ENCODE measurements at regions not wholly inside any gene's neighbourhood (a gene's known extent, or its start where the extent isn't known, plus 50 kb on each side); places are given as distances from the start of the nearest gene placed in this dataset.

DNA sequence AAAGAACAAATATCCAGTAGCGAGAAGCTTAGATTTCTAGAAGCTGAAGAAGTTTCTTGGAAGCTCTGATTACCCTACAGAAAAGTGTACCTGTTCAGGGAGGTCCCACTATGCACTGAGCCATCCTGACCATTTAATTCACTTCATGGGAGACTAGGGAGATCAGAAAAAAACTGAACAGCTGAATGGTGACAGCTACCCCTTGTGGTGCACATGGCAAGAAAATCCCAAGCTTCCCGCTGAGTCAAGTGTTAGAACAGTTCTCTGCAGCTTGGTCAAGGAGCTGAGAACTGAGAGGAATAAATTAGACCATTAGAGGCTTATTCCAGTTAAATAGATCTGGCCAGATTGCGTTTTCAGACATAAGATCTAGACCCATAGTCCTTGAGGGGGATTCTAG lies 197.2 kb upstream of the VEPH1 start:
- no peak for DNase-seq

- DNase-seq: no peak
Observed at GRCh38 chr3:157695586-157695985, 192.4 kb upstream of the VEPH1 start.

- DNase-seq: no peak
Observed at GRCh38 chr3:157695103-157695502, 191.9 kb upstream of the VEPH1 start.

DNA sequence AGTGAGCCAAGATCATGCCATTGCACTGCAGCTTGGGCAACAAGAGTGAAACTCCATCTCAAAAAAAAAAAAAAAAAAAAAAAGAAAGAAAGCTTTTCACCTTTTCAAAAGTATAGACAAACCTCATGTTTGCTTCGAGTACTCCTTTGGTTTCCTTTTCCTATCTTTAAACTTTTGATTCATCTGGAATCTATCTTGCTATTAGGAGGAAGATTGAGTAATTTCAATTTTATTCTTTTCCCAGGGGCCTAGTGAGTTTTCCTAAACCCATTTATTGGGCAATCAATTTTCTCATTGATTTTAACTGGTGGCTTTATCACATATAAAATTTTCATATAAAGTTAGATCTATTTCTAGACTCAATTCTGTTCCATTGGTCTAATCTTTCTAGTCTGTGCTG lies 190.5 kb upstream of the VEPH1 start:
- no peak for DNase-seq

DNA sequence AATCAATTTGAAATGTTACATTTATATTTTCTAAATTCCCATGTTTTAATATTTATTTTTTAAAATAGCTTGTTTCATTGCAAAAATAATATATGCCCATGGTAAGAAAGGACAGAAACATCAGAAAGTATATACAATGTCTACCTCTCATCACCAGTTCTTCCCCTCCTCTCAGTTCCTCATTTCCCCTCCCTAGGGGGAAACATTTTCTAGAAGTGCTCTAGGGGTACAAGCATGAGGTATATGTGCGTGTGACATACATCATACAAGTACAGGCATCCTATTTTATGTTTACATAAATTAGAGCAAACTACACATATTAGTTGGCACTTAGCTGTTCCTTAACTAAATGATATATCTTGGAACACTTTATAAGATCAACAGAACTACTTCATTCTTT lies 189.3 kb upstream of the VEPH1 start:
- DNase-seq: no peak

GRCh38 chr3:157683668-157684067 lies 180.5 kb upstream of the VEPH1 start:
- no peak for DNase-seq

- DNase-seq: no peak
Observed at GRCh38 chr3:157672061-157672460, 168.8 kb upstream of the VEPH1 start.

GRCh38 chr3:157671656-157672055 lies 168.4 kb upstream of the VEPH1 start:
- DNase-seq: no peak

DNA sequence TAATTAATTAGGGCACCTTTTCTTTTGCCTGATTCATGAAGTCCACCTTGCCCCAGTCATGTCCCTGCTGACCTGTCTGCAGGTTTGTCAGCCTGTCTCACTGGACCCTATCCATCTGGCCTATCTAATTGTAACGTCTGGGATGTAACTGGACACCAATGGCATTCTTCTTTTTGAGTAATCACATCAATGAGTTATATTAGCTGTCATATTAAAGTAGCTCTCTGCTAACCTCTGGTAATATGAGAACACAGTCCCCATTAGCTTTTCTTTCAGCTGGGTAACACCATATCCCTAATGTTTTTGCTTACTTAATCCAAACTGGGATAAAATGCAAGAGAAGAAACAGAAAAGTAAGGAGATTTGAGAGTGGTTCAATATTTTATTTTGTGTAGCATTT lies 166.2 kb upstream of the VEPH1 start:
- no peak for DNase-seq

DNA sequence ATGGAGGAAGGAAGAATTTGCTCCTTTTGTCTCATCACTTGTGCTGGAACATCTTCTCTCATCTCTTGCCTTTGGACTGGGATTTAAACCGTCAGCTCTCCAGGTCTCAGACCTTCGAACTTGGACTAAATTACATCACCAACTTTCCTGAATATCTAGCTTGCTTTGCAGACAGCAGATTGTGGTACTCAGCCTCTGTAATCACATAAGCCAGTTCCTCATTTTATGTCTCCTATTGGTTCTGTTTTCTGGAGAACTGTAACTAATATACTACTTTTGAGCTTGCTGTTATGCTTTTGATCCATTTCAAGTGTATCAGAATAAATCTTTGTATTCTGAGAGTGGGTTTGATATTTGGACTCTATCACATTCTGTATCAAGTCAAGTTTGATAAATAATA lies 164.3 kb upstream of the VEPH1 start:
- no peak for DNase-seq

DNA sequence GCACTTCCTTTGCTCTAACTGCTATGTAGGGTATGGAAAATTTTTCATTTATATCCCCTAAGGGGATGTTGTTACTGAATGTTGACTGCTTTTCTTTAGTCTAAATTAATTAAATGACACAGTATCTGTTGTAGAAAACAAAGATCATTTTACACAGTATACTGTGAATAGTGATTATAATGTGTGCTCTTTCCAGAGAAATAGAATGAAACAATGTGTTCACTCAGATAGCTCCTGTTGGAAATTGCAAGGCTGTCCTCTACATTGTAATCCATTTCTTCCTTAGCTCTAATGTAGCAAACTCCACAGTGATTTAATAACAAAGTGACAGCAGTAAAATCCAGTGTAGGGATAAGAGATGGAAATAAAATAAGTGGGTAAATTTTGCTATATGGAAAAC lies 159.0 kb upstream of the VEPH1 start:
- no peak for DNase-seq

DNA sequence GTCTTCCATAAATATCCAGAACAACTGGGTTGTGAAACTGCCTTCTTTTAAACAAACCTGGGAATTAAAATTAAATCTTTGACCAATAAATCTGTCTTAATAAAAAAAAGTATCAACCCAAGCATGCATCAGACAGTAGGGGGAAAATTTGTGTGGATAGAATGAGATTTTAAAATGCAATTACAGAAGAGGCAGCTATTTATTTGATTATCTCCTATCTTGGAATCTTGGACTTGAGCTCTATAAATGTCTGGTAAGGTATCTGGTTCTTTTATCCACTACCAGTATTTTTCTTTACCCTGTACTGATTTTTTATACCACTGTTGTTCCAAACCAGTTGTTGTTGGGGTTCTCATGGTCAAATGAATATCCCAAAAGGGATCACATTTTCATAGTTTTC lies 157.6 kb upstream of the VEPH1 start:
- DNase-seq: no peak

DNA sequence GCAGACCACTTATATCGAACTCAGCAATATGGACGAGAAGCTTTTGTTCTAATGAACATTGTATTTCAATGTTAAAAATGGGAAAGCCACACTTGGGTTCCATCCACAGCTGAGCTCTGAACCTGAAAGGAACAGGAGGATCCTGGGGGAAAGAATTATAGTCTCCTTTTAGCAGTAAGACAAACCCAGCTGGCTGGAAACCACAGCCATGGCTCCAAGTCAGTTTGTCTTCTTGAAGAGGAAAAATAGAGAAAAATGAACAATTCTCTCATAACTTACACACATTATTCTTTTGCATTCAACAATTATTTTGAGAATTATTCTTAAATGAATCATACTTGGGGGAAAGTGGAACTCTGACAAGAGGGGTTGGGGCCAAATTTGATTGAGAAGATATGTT lies 149.2 kb upstream of the VEPH1 start:
- no peak for DNase-seq

DNA sequence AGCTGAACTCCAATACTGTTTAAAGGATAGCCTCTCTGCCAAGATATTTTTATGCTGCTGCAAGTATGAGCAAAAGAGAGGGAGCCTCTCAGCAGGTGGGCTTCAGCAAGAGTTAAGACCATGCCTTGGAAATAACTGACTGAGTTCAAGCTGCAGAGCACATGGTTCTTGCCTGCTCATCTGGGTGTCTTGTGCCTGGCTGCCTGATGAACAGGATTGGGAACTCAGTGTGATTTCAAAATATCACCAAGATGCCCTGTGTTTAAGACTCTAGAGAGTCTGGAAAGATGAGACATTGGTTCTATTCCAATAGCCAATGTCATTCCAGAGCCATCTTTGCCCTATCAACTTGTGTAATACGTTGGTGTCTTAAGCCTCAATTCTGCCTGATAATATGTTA lies 147.5 kb upstream of the VEPH1 start:
- no peak for DNase-seq

DNA sequence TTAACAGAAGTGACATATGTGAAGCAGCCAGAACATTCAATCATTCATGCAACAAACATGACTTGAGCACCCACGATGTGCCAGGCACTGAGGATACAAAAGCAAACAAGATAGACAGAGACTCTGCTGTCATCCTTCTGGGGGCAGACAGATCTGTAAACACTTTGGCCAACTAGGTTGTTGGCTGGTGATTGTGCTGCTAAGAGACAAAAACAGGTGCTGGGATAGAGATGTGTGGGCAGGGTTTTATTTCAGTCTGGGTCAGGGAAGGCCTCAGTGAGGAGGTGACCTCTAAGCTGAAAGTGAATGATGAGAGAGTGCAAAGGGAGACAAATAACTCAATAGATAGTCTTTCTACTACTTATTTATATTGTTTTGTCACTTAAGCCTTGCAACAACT lies 147.0 kb upstream of the VEPH1 start:
- DNase-seq: no peak

DNA sequence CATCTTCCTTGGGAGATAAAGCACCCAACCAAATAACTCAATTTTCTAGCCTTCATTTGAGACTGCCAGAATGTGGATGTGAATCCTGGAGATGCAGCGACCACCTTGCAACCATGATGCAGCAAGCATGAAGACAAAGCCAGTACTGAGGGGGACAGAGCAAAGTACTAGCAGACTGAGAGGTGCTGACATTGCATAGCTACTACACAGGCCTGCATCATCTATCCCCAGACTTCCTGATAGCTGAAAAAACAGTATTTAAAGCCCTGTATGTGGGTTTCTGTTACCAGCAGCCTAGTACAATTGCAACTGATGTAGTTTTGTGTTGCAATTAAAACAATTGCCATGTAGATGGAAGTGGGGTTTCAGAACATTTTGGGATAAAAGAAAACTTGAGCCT lies 146.3 kb upstream of the VEPH1 start:
- no peak for DNase-seq

DNA sequence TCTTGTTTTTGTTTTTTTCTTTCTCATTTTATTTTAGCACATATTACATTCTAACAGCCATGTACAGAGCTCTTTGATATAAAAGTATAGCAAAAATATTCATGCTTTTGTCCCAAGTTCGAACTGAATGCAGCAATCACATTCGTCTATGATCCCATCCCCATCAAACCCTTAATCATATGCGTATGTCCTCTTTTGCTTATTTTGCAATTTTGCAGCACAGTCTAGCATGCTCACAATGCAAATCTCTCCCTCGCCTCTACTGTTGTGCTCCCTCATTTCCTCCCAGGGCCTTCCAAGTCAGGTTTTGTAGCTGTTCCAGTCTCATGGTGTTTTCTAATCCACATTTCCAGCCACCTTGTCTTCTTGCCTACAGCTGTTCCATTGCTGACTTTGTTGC lies 144.6 kb upstream of the VEPH1 start:
- DNase-seq: no peak

- no peak for DNase-seq
Observed at GRCh38 chr3:157639756-157640426, 136.7 kb upstream of the VEPH1 start.

DNA sequence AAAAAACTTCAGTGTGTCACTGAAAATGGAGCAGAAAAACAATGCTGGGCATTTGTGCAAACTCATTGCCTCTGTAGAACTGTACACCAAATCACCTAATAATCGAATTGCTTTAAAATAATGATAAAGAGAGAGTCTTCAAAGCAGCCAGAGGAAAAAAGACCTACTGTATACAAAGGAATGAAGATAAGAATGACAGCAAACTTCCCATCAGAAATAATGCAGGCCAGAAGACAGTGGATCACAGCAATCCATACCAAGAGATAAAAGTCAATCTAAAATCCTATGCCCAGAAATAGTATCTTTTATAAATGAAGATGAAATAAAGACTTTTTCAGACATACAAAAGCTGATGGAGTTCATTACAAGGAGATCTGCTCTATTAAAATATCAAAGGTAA lies 134.7 kb upstream of the VEPH1 start:
- no peak for DNase-seq

GRCh38 chr3:157633241-157633640 lies 130.0 kb upstream of the VEPH1 start:
- no peak for DNase-seq

GRCh38 chr3:157632075-157632474 lies 128.9 kb upstream of the VEPH1 start:
- no peak for DNase-seq

DNA sequence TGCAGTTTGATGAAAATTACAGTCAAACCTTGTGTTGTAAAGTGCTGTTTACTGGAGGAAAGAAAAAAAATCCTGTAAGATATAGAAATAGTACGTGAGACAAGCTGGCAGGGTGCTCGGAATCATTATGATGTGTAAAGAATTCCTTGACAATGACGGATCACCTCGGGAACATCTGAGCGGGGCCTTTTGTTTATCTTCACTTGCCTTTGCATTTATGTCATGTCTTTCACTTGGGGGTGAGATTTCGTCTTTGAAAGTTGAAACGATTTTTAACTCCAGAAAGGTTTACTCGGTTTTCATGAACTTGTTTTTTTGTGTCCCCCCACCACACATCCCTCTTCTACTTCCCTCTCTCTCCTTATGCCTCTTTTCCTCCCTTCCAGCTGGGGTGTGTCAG lies 128.3 kb upstream of the VEPH1 start:
- DNase-seq: no peak

DNA sequence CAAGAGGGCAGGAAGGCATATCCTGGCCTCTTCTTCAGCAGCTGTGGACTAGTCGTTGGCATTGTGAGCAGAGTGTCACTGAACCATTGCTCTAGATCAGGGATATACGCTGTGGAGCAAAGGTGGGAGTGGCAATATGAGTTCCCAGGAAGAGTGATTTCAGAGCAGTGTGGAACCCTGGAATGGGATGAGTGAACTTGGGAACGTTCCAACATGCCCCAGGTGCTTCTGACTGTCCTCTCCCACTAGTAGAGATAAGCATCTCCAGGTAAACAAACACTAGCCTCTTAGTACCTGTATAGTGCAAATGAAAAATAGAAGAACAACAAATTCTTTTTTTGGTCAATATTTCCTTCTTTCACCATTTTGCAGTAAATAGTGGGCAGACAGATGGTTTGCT lies 123.6 kb upstream of the VEPH1 start:
- DNase-seq: no peak

DNA sequence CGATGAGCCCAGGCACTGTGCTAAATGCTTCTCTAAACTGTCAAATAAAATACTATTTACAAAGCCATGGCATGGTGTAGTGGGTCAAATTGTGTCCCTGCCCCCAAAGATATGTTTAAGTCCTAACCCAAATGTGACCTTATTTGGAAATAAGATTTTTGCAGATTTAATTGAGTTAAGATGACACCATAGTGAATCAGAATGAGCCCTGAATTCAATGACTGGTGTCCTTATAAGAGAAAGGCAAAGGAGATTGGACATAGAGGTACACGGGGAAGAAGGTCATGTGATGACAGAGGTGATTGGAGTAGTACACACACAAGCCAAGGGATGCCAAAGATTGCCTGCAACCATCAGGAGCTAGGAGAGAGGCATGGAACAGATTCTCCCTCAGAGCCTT lies 121.6 kb upstream of the VEPH1 start:
- no peak for DNase-seq

- DNase-seq: no peak
Observed at GRCh38 chr3:157618886-157619285, 115.7 kb upstream of the VEPH1 start.

Data from NCI-H226 (cell line).